Neural cell (in vitro differentiated cells): ENCODE measurements at regions not wholly inside any gene's neighbourhood (a gene's known extent, or its start where the extent isn't known, plus 50 kb on each side); places are given as distances from the start of the nearest gene placed in this dataset.
A peak's percentile ranks its signal among the peaks of the same experiment; 100 is the strongest.

ENCODE experiments used
- EP300 ChIP-seq: fragments of 450-650 bp; conservative IDR thresholded peaks from 2 replicates; pipeline ENCODE4 v1.6.1; 2014; ENCODE audit warnings: antibody characterized with exemption, mild to moderate bottlenecking, moderate library complexity; ENCODE audit not compliant: poor library complexity, severe bottlenecking
- EZH2 ChIP-seq: fragments of 200-600, 300-800 bp; shearing (Covaris generic), sonication (generic); IDR thresholded peaks from 2 replicates; pipeline ENCODE4 v1.6.1; 2014; ENCODE audit warnings: antibody characterized with exemption, low read length, borderline replicate concordance, mild to moderate bottlenecking; ENCODE audit not compliant: insufficient read depth, poor library complexity, severe bottlenecking
- MXI1 ChIP-seq: fragments of 450-650 bp; conservative IDR thresholded peaks from 2 replicates; pipeline ENCODE4 v1.6.1; 2014; ENCODE audit warnings: antibody characterized with exemption, mild to moderate bottlenecking; ENCODE audit not compliant: poor library complexity, severe bottlenecking
- POLR2AphosphoS5 ChIP-seq: IDR thresholded peaks from 2 replicates; pipeline ENCODE4 v1.6.1; 2012
- RAD21 ChIP-seq: fragments of 450-650 bp; conservative IDR thresholded peaks from 2 replicates; pipeline ENCODE4 v1.6.1; 2014; ENCODE audit warnings: antibody characterized with exemption, mild to moderate bottlenecking, moderate library complexity
- TAF1 ChIP-seq: IDR thresholded peaks from 2 replicates; pipeline ENCODE4 v1.6.1; 2012; ENCODE audit warnings: low read depth
- TF ChIP-seq, protein P1 (sequence below): fragments of 450-650 bp; IDR thresholded peaks from 2 replicates; pipeline ENCODE4 v1.5.1; 2014; ENCODE audit warnings: antibody characterized with exemption, mild to moderate bottlenecking, moderate library complexity; ENCODE audit not compliant: poor library complexity, severe bottlenecking
- TF ChIP-seq, protein P2 (sequence below): IDR thresholded peaks from 2 replicates; pipeline ENCODE4 v1.6.1; 2012; ENCODE audit warnings: borderline replicate concordance

DNA sequence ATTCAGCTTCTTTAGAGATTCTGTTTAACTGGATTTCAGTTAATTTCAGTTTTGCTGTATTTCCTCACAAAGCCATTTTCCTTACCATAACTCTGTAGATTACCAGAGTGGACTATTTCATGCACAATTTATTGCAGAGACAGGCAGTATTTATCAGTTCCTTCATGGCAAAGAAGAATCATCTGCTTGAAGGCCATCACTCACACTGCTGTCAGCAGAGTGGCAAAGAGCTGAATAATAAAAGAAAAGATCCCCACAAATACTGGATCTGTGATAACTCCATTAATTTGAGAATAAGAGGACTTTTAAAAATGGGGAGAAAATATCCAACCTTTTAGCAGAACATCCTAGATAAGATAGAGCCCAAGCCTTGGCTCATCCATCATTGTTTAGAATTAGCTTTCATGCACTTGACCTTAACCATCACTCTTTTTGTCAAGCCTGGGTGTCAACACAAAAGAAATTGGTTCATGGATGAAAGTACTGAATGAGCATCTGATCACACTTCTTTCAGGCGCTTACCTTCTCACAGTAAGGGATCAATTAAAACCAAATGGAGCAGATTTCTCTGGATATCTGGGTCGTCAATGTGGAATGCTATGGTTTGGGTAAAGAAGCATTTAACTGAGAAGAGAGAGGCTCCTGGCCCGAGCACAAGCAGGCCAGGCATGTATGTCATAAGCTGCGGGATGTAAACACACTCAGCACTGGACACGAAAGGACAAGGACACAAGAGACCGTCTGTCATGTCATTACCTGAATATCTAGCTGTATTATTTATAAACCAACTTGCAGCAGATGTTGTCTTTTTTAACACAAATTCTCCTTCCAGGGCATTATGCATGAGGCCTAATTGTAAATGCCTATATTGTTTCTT, 376.2 kb downstream of the ZNF521 start:
- TF ChIP-seq MXI1 (no peak), POLR2AphosphoS5 (peak; percentile 61), RAD21 (peak; percentile 18), TAF1 (no peak), EP300 (peak; percentile 96), EZH2 (no peak)
- TF ChIP-seq, protein P1, sequence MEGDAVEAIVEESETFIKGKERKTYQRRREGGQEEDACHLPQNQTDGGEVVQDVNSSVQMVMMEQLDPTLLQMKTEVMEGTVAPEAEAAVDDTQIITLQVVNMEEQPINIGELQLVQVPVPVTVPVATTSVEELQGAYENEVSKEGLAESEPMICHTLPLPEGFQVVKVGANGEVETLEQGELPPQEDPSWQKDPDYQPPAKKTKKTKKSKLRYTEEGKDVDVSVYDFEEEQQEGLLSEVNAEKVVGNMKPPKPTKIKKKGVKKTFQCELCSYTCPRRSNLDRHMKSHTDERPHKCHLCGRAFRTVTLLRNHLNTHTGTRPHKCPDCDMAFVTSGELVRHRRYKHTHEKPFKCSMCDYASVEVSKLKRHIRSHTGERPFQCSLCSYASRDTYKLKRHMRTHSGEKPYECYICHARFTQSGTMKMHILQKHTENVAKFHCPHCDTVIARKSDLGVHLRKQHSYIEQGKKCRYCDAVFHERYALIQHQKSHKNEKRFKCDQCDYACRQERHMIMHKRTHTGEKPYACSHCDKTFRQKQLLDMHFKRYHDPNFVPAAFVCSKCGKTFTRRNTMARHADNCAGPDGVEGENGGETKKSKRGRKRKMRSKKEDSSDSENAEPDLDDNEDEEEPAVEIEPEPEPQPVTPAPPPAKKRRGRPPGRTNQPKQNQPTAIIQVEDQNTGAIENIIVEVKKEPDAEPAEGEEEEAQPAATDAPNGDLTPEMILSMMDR = no peak
- TF ChIP-seq, protein P2, sequence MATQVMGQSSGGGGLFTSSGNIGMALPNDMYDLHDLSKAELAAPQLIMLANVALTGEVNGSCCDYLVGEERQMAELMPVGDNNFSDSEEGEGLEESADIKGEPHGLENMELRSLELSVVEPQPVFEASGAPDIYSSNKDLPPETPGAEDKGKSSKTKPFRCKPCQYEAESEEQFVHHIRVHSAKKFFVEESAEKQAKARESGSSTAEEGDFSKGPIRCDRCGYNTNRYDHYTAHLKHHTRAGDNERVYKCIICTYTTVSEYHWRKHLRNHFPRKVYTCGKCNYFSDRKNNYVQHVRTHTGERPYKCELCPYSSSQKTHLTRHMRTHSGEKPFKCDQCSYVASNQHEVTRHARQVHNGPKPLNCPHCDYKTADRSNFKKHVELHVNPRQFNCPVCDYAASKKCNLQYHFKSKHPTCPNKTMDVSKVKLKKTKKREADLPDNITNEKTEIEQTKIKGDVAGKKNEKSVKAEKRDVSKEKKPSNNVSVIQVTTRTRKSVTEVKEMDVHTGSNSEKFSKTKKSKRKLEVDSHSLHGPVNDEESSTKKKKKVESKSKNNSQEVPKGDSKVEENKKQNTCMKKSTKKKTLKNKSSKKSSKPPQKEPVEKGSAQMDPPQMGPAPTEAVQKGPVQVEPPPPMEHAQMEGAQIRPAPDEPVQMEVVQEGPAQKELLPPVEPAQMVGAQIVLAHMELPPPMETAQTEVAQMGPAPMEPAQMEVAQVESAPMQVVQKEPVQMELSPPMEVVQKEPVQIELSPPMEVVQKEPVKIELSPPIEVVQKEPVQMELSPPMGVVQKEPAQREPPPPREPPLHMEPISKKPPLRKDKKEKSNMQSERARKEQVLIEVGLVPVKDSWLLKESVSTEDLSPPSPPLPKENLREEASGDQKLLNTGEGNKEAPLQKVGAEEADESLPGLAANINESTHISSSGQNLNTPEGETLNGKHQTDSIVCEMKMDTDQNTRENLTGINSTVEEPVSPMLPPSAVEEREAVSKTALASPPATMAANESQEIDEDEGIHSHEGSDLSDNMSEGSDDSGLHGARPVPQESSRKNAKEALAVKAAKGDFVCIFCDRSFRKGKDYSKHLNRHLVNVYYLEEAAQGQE = no peak
